DMS53 treated with DMSO at 0.1 percent for 48 hours (cell line): ENCODE measurements at regions not wholly inside any gene's neighbourhood (a gene's known extent, or its start where the extent isn't known, plus 50 kb on each side); places are given as distances from the start of the nearest gene placed in this dataset.
"Not testable (repeated sequence)": the region's sequence is repeated elsewhere in the genome, so short reads cannot be mapped to it uniquely, and the experiment has no call there.

Experiments
- DNase-seq: peaks from one replicate; lab custom pipeline; 2025; ENCODE audit not compliant: unreplicated experiment; lab: John Stamatoyannopoulos, UW

- DNase-seq = no peak
These were observed 334.0 kb upstream of the GCFC2 start for GRCh38 chr2:76044701-76045100.

DNA sequence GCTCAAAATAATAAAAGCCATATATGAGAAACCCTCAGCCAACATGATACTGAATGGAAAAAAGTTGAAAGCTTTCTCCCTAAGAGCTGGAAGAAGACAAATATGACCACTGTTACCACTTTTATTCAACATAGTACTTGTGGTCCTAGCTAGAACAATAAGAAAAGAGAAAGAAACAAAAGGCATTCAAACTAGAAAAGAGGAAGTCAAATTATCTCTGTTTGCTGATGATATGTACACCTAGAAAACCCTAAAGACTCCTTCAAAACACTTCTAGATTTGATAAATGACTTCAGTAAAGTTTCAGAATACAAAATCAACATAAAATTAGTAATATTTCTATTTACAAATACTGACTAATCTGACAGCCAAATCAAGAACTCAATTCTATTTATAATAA lies 328.8 kb upstream of the GCFC2 start:
- DNase-seq = no peak

DNA sequence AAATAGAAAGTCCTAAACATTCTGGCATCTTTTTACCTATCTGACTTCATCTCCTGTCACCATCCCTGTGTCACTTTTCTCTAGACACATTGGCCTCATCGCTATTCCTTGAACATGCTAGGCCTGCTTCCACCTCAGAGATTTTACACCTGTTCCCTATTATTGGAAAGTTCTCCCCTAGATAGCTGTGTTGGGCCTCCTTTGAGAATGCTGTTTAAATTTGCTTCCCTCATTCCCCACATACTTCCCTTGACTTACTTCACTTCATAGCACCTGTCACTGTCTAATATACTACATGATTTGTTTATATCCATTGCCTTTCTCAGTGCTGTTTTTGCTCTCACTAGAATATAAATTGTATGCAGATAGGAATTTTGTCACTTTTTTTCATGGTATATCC lies 317.0 kb upstream of the GCFC2 start:
- DNase-seq = no peak

DNA sequence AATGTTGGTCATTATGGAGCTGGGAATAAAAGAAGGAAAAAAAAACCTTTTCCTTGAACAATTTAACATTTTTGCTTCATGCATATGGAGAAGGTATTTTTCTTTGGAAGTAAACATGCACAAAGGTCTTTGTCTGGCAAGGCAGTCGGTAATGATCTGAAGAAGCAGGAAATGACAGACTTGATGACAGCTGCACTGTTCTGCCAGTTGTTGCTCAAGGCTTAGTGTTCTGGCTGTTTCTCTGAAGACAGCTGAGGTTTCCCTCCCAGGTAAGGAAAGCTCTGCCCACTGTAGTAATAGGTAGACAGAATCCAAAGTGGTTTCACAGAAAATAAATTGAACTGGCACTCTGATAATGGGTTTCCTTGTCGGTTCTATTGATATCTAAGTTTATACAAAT lies 308.4 kb upstream of the GCFC2 start:
- DNase-seq = no peak

- no peak for DNase-seq
These were observed 298.8 kb upstream of the GCFC2 start for GRCh38 chr2:76009484-76009883.

- DNase-seq = no peak
These were observed 297.4 kb upstream of the GCFC2 start for GRCh38 chr2:76008001-76008702.

- DNase-seq = no peak
These were observed 289.7 kb upstream of the GCFC2 start for GRCh38 chr2:76000425-76000824.

GRCh38 chr2:75998451-75998850 lies 287.7 kb upstream of the GCFC2 start:
- no peak for DNase-seq

- no peak for DNase-seq
These were observed 284.0 kb upstream of the GCFC2 start for GRCh38 chr2:75994759-75995158.

DNA sequence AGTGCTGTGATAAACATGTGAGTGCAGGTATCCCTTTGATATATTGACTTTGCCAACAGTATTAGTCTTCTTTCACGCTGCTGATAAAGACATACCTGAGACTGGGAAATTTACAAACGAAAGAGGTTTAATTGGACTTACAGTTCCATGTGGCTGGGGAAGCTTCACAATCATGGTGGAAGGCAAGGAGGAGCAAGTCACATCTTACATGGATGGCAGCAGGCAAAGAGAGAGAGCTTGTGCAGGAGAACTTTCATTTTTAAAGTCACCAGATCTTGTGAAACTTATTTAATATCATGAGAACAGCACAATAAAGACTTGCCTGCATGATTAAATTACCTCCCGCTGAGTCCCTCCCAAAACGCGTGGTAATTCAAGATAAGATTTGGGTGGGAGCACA lies 277.9 kb upstream of the GCFC2 start:
- DNase-seq = not testable (repeated sequence)

DNA sequence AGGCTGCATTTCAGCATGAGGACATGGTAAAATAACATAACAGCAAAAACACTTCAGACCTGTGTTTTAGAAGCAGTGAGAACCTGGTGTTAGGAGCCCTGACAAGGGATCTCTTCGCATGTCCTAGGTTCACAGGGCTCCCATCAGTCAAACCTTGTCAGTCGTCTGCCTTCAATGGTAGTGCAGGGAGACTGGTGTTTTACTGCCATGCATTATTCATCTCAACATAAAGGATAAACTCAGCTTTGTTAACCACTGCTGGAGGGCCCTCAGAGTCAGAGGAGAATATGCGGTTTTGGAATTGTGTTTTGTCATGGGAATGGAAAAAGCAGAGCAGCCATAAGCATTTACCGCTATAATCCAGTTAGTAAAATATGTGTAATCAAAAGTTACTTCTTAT lies 275.9 kb upstream of the GCFC2 start:
- no peak for DNase-seq

DNA sequence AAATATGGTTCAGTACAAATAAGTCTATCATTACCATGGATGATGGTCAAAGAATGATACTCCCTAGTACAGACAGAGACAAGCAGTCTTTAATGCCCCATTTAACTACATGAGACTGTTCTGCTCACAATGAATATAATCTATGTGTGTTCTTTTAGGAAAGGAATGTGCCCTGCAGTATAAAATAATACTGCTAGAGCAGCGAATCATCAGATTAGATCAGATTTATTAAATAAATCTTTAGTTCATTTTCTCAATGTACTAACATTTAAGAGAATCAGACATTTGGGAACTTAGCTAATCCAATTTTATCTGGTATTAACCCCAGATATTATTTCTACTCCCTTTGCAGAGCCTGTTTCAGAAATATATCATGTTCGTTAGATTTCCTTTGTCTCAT lies 272.0 kb upstream of the GCFC2 start:
- no peak for DNase-seq

GRCh38 chr2:75964646-75965045 lies 253.9 kb upstream of the GCFC2 start:
- DNase-seq = no peak

DNA sequence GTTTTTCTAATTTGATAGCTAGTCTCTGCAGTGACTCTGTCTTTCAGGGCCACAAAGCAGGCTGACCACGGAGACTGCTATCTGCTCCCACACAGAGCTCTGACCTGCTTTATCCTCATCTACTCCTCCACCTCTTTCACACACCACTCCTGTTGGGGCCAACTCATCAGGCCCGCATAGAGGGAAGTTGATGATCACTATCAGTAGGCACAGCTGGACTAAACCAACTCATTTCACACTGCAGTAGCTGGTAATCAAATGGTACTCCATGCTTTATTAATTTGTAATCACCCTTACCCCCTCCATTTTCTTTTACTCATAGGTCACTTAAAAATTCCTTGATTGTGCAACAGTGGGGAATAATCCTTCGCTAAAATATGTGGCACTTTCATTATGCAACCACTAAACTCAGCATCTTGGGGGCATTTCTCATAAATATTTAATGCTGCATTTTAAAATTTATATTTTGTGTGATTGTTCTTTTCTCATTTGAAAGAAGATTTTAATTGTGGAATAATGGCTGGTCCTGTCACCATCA lies 249.8 kb upstream of the GCFC2 start:
- DNase-seq = no peak

DNA sequence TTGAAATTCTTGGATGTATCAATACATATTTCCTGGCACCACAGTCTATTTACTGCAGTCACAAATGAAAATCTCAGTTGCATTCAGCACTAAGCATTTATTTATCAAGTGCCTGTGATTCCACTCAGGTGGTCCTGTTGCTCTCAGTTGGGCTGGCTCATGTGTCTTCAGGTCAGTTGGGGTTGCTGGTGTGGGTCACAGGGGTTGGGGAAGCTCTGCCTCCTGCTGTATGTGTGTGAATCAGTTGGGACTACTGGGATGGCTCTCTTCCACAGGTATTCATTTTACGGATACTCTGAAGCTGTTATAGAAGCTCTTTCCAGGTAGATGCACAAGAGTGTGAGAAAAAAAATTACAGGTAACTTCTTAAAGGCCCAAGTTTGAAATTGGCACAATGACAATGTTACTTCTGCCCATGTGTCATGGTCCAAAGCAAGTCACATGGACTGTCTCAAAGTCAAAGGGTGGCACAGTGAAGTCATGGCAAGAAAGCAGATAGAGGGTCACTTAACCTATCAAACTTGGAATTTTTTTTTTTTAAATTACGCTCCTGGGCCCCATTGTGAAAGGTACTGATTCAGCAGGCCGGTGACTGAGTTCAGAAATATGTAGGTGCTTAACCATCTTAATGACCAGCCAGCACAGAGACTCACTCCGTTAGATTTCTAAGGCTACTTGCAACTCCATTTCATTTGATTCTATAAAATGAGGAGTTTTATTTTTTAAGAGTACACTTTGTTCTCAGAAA lies 249.2 kb upstream of the GCFC2 start:
- DNase-seq = no peak

- DNase-seq = no peak
These were observed 244.0 kb upstream of the GCFC2 start for GRCh38 chr2:75954761-75955160.

- no peak for DNase-seq
These were observed 241.5 kb upstream of the GCFC2 start for GRCh38 chr2:75952173-75952572.

DNA sequence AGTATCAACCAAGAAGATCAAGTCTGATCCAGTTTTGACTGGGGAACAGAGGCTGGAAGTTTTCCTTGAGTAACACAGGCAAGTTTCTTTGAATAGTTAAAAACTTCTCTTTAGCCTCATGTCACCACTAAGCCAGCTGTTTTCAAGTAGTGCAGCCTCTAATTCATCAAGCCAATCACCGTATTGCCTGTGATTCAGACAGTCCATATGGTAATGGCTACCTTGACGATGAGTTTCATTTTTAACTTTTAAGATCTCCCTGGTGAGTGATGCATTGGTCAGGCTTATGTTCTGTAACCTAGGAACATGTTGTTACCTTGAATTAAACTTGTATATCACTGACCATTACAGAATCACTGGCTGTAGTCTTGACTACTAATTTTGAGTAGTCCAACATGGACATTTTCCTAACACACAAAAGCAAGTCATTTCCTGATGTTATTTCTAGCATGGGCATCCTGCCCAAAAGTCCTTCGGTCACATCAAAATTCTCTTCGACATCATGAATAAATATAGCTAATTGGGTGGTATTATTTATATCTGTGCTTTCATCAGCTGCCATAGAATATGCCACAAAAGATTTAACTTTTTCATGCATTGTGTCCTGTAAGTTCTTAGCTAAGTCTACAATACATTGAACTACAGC lies 238.8 kb upstream of the GCFC2 start:
- no peak for DNase-seq

DNA sequence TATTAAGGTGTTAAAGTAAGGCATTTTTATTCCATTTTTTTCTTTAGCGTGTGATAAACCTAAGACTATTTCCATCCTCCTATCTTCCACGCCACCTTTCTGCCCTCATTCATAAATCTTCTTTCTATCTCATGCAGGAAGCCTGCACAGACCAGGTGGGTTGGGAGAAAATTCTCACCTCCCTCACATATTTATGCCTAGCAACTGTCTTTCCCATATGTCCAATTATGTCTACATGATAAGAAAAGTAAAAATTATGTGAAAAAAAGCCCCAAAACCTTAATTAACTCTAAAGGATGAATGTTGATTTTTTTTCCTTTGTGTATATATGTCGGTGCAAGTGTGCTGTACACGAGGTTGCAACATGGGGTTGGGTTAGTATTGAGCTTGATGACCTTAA lies 225.6 kb upstream of the GCFC2 start:
- DNase-seq = no peak

- DNase-seq = no peak
These were observed 222.3 kb upstream of the GCFC2 start for GRCh38 chr2:75932996-75933395.

GRCh38 chr2:75928093-75928492 lies 217.4 kb upstream of the GCFC2 start:
- no peak for DNase-seq
